ENCODE measurements at regions not wholly inside any gene's neighbourhood (a gene's known extent, or its start where the extent isn't known, plus 50 kb on each side); places are given as distances from the start of the nearest gene placed in this dataset.

GRCh38 chr10:34918060-34918775 is 103.1 kb upstream of the PARD3 start:
- TF ChIP-seq CTCF (IDR thresholded peaks at IDR 0.05; ENCODE audit: low read depth, low read length, missing input control) (no peak), JUND (IDR thresholded peaks at IDR 0.05) (no peak), ATF3 (IDR thresholded peaks at IDR 0.05) (no peak), YY1 (IDR thresholded peaks at IDR 0.05) (no peak)
